ENCODE measurements at regions not wholly inside any gene's neighbourhood (a gene's known extent, or its start where the extent isn't known, plus 50 kb on each side); places are given as distances from the start of the nearest gene placed in this dataset.

DNA sequence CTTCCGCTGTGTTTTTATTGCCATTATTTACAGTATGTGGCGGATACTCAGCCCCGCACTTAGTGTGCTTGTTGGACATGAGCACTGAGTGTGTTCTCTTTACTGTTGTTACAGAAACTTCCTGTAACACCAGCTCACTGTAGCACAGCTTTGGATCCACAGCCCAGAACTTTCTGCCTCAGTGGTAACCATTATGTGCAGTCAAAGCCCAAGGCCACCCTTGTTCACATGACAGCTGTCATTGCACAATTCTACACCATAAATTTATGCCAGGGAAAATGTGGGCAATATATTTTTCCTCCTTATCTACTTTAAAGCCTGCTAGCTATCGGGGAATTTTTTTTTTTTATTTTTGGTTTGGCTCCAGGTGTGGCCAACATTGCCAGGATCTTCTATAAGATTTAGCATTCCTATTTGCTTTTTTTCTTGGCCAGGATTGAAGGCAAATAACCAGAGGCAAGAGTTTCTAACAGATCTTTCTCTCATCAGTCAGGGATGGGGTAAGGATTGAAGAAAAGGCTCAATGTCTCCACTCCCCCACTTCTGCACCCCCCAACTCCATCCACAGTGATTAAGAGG, 176.0 kb upstream of the PELI2 start:
- DNase-seq (ENCODE audit: low spot score) = no peak

DNA sequence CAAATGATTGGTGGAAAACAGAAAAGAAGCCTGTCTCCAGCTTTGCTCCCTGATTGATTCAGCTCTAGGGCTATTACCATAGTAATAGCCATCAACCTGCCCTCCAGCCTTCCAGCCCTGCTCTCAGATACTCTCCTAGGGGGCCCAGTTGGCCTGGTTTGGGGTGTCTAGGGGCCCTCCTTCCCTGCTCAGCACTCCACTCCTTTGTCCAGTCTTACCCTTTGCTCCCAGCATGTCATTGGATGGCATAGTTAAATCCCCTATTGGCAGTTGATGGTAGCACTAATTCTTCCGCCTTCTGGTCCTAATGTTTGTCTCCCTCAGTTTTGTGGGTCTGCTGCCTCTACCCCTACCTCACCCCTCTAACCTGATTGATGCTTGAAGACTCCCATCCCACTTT, 175.4 kb upstream of the PELI2 start:
- DNase-seq (ENCODE audit: low spot score) = no peak

- DNase-seq (ENCODE audit: low spot score) = no peak
These were observed 173.5 kb upstream of the PELI2 start for GRCh38 chr14:55944757-55945156.

- DNase-seq (ENCODE audit: low spot score) = no peak
These were observed 172.0 kb upstream of the PELI2 start for GRCh38 chr14:55946231-55946630.

DNA sequence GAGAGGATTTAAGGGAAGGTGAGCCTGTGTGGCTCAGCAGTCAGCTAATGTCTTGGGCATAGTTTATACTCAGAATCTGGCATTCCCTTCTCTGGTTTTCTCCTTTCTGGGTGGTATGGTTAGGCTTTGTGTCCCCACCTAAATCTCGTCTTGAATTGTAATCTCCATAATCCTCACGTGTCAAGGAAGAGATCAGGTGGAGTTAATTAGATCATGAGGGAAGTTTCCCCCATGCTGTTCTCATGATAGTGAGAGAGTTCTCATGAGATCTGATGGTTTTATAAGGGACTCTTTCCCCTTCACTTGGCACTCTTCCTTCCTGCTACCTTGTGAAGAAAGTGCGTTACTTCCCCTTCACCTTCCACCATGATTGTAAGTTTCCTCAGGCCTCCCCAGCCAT, 169.8 kb upstream of the PELI2 start:
- no peak for DNase-seq (ENCODE audit: low spot score)

GRCh38 chr14:55949708-55950107, 168.5 kb upstream of the PELI2 start:
- DNase-seq (ENCODE audit: low spot score) = no peak

- no peak for DNase-seq (ENCODE audit: low spot score)
These were observed 168.1 kb upstream of the PELI2 start for GRCh38 chr14:55950135-55950534.

DNA sequence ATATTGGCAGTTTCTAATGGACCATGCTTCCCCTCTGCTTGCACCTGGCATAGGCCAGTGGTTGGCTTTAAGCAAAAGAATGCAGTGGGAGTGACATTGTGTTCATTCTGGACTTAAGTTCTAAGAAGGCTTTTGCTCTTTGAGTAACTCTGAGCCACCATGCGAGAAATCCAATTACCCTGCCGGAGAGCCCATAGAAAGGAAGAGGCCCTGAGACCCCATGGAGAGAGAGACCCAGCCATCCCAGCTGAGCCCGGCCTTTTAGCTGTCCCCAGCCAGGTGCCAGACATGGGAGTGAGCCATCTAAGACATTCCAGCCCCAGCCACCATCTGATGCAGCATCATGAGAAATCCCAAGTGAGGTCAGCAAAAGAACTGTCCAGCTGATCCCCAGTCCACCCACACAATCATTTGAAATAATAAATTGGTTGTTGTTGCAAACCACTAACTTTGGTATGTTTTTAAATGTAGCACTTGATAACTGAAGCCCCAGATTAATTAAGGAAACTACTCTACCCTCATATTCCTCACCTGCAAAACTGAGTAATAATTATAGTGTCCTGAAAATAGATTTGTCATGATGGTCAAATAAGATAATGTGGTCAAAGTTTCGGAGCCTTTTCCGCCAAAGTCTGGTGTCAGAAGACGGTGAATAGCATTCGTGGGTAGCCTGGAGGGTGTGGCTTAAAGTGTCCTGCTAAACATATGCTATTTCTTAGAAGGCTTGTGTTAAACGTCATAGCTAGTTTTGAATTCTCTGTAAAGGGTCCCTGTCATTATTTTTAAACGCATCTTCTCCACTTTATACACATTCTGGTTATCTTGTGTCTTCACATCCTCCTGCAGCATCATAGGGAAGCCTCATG, 166.6 kb upstream of the PELI2 start:
- DNase-seq (ENCODE audit: low spot score) = no peak

DNA sequence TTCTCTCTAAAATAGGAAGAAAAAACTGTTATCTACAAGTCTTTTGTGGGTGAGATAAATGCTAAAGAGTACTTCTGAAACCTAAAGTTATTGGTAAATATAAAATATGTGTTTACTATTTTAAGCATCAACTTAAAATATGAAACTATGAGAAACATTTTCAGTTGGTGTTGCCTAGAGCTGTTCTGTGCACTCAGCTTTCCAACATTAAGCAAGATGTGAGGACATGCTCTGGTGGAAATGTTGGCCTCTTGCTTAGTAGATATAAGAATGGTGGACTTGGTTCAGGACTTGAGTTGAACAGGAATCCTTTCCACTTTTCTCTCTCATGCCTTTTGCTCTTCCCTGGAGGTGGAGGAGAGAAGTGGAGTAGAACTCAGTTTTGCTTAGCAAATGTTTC, 164.1 kb upstream of the PELI2 start:
- no peak for DNase-seq (ENCODE audit: low spot score)

DNA sequence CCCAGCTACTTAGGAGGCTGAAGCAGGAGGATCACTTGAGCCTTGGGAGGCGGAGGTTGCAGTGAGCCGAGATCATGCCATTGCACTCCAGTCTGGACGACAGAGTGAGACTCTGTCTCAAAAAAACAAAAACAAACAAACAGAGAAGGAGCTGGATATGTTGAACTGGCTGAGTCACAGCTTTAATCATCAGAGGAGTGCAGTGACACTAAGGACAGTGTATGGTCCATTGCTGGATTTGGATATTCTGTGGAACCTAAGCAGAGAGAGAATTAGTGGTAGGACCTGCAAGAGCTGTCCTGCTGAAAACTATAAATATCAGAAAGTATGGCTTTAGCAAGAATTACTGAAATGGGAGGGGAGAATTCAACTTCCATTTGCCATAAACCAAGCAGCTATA, 163.0 kb upstream of the PELI2 start:
- no peak for DNase-seq (ENCODE audit: low spot score)

GRCh38 chr14:55957950-55958349, 160.3 kb upstream of the PELI2 start:
- DNase-seq (ENCODE audit: low spot score) = no peak

DNA sequence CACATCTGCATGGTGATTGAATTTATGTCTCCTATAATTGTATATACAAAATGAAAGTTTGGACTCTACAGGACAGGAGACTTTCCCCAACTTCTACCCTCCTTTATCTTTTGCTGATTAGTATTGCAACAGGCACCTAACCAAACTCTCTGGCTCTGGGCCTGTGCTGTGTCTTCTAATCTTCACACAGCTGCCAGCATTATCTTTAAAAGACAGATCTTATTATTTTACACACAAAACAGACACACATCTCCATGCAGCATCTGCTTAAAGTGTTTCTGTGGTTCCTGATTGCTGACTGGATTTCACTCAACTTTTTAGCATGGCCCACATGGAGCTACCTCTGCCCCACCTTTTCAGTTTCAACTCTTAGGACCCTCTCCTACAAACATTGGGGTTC, 154.9 kb upstream of the PELI2 start:
- DNase-seq (ENCODE audit: low spot score) = no peak

- no peak for DNase-seq (ENCODE audit: low spot score)
These were observed 154.1 kb upstream of the PELI2 start for GRCh38 chr14:55964091-55964490.

GRCh38 chr14:55964821-55965220, 153.4 kb upstream of the PELI2 start:
- DNase-seq (ENCODE audit: low spot score) = no peak

- no peak for DNase-seq (ENCODE audit: low spot score)
These were observed 152.4 kb upstream of the PELI2 start for GRCh38 chr14:55965851-55966250.

DNA sequence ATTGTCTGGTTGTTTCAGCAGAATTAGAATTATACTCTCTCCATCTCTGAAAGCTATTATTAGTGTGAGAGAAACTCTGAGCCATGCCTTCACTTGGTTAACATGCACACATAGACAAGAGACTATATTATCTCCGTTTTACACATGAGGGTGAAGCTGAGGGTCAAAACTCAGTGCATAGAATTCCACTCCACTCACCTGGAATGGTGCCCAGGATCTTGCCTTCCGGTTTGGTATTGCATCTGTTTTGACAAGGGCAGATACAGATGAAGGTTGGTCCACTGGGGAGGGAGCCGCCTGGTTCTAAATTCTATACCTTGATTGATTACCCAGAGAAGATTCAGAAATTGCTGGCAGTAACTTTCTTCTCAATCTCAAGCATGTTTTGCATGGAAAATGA, 149.5 kb upstream of the PELI2 start:
- no peak for DNase-seq (ENCODE audit: low spot score)

DNA sequence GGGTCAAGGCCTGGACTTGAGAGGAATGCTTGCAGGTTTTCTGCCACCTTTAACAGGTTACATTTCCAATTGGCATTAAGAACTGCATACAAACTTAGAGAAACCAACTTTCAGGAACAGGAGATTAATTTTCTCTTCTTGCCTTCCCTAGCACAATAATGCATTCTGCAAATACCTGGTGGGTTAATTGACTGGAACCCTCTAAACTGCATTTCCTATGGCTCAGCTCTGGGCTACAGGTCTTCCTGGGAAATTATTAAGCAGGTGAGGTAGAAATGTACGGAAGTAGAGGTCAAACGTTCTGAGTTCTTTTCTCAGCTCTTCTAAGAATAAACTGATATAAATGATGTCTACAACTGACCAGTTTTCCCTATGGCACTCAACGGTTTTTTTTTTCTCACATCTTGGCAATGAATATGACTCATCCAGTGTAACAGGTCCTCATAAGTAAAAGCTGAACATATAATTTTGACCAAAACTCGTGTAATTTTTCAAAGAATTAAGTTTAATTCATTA, 144.9 kb upstream of the PELI2 start:
- no peak for DNase-seq (ENCODE audit: low spot score)

DNA sequence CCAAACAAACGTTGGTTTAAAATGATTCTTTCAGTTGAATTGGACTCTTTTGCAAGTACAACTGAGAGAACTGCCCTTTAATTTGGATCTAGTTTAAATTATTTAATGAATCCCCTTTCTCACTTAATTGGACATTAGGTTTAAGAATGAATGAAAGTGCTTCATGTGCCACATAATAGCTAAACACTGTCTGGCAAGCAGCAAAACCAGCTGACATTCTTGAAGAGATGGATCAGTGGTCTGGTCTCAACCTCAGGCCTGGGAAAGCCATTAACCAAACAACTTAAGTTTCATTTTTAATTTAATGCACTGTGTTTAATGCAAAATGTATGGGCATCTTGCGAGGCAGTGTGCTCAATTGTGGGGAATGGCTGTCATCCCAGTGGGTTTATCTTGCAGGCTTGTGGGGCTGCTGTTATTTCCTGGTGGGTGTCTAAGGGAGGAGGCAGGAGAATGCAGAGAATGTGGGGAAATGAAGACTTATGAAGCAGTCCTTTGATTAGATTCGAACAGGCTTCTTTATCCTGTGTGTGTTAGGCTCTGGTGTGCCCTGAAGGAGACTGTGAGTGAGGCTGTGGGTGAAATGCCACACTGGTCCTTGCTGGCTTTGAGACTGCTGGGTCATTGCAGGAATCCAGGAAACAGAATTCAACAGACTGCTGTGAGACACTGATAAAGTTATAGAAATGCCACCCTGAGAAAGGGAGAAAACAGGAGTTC, 144.1 kb upstream of the PELI2 start:
- no peak for DNase-seq (ENCODE audit: low spot score)

DNA sequence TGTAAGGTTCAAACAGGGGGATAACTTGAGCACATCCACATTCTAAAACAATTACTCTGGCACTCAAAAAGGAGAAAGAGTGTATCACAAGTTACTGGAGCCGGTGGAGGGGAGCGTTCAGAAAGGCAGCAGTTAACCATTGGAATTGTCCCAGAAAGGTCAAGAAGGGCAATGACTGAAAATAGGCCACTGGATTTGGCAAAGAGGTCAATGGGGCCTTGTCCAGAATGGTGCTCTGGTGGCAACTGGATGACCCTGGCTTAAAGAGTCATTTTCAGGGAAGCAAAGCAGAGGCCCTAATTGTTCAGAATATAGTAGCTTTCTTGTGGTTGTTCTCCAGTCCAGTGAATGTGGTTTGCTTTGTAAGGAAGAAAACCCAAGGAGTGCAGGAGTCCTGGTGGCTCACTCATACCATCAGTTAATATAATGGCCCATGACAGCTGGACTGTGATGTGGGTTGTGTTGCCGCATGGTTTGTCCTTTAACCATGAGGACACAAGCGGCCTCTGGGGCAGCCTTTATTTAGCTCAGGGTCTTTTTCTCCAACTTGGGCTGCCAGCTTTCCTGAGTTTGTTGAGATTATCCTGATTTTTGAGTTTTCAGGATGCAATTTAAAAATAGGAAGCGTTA, 142.8 kb upstream of the PELI2 start:
- DNase-seq (ENCODE audit: low spot score) = no peak

DNA sequence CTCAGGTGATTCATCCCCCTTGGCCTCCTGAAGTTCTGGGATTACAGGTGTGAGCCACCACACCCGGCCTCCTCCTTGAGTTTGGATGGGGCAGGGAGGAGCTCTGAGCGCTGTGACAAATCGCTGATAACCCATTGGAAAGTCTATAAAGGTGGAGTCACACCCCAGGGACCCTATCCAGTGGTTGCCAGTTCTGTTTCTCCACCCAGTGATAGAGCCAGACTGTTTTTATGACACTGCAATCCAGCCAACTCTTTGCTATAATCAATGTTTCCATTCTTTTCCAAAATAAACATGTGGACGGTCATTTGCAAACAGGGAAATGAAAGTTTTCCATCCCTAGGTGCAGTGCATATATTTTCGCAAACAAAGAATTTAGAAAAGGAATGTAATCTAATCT, 142.0 kb upstream of the PELI2 start:
- DNase-seq (ENCODE audit: low spot score) = no peak

GRCh38 chr14:55976655-55977054, 141.6 kb upstream of the PELI2 start:
- no peak for DNase-seq (ENCODE audit: low spot score)

- DNase-seq (ENCODE audit: low spot score) = no peak
These were observed 140.6 kb upstream of the PELI2 start for GRCh38 chr14:55977392-55978150.
